PFSK-1 (cell line): ENCODE measurements at regions not wholly inside any gene's neighbourhood (a gene's known extent, or its start where the extent isn't known, plus 50 kb on each side); places are given as distances from the start of the nearest gene placed in this dataset.

Source experiments
- FOXP2 ChIP-seq: optimal IDR thresholded peaks from 2 replicates; pipeline ENCODE3; 2011; ENCODE audit warnings: borderline replicate concordance, control low read depth, inconsistent platforms; ENCODE audit not compliant: insufficient read depth; ENCODE audit errors: extremely low read length, extremely low read depth
- POLR2AphosphoS5 ChIP-seq: IDR thresholded peaks from 2 replicates; pipeline ENCODE4 v1.6.1; 2012; ENCODE audit warnings: low read depth, mild to moderate bottlenecking, control low read depth, low read length, moderate library complexity
- SIN3A ChIP-seq: IDR thresholded peaks from 2 replicates; pipeline ENCODE4 v1.6.1; 2012; ENCODE audit warnings: mild to moderate bottlenecking, low read length, moderate library complexity, borderline replicate concordance; ENCODE audit not compliant: insufficient read depth
- TAF1 ChIP-seq: IDR thresholded peaks from 2 replicates; pipeline ENCODE4 v1.6.1; 2012; ENCODE audit warnings: low read length, control low read depth, borderline replicate concordance; ENCODE audit not compliant: insufficient read depth
- TF ChIP-seq, protein P1 (sequence below), 2 experiments: IDR thresholded peaks; 2 replicates each; pipeline versions ENCODE4 v1.6.1 to v1.8.0; 2011 to 2012; ENCODE audit warnings: low read depth in 2 of 2, low read length in 2 of 2, control low read depth in 1 of 2, inconsistent platforms in 1 of 2, mild to moderate bottlenecking in 1 of 2, moderate library complexity in 1 of 2; ENCODE audit not compliant: insufficient read depth in 1 of 2

DNA sequence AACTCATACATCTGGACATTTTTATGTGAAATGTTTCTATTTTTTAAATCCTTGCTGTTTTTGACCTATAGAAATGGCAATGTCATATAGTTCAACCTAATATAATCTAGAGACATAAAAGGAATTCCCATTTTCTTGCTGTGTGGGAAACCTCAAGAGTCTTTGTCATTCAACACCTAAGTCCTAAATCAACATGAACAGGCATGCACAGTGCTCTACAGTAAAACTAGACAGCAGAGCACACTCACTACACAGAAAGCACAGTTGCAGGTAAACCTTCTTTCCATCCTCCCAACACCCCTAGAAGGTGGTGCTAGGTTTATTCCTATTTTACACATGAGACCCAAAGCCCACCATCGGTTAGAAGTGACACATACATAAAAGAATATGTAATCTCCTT is 79.1 kb upstream of the C1QTNF7 start:
- TF ChIP-seq, protein P1, sequence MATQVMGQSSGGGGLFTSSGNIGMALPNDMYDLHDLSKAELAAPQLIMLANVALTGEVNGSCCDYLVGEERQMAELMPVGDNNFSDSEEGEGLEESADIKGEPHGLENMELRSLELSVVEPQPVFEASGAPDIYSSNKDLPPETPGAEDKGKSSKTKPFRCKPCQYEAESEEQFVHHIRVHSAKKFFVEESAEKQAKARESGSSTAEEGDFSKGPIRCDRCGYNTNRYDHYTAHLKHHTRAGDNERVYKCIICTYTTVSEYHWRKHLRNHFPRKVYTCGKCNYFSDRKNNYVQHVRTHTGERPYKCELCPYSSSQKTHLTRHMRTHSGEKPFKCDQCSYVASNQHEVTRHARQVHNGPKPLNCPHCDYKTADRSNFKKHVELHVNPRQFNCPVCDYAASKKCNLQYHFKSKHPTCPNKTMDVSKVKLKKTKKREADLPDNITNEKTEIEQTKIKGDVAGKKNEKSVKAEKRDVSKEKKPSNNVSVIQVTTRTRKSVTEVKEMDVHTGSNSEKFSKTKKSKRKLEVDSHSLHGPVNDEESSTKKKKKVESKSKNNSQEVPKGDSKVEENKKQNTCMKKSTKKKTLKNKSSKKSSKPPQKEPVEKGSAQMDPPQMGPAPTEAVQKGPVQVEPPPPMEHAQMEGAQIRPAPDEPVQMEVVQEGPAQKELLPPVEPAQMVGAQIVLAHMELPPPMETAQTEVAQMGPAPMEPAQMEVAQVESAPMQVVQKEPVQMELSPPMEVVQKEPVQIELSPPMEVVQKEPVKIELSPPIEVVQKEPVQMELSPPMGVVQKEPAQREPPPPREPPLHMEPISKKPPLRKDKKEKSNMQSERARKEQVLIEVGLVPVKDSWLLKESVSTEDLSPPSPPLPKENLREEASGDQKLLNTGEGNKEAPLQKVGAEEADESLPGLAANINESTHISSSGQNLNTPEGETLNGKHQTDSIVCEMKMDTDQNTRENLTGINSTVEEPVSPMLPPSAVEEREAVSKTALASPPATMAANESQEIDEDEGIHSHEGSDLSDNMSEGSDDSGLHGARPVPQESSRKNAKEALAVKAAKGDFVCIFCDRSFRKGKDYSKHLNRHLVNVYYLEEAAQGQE (IDR thresholded peaks at IDR 0.05; ENCODE audit: insufficient read depth in 1 of 2, low read depth in 2 of 2, low read length in 2 of 2): no peak
- TF ChIP-seq FOXP2: no peak
- TF ChIP-seq SIN3A: no peak
- no peak for TF ChIP-seq TAF1
- TF ChIP-seq POLR2AphosphoS5: no peak

DNA sequence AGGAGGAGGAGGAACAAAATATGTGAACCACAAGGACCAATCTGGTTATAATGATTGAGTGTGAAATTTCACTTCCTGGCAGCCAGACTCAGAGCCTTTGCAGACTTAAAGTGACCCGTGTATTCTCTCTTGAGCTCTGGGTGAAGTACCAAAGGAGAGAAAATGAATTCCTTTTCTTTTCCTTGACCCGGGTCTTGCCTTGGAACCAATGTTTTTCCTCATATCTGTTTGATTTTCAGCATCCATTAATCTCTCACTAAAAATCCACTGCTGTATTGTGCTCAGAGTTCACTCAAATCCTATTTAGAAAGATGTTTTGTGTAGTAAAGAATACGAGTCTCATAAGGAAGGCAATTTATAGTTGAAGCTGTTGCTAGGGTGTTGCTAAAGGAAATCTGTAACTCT is 78.3 kb upstream of the C1QTNF7 start:
- TF ChIP-seq SIN3A (no peak), TAF1 (no peak)

DNA sequence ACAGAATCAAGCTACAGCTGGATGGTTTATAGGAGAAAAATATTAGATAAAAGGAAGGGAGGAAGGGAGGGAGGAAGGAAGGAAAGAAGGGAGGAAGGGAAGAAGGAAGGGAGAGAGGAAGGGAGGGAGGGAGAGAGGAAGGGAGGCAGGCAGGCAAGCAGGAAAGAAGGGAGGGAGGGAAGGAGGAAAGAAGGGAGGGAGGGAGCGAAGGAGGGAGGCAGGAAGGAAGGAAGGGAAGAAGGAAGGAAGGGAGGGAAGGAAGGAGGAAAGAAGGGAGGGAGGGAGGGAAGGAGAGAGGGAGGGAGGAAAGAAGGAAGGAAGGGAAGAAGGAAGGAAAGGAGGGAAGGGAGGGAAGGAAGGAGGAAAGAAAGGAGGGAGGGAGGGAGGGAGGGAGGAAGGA is 77.9 kb upstream of the C1QTNF7 start:
- TF ChIP-seq POLR2AphosphoS5: no peak
- no peak for TF ChIP-seq TAF1
- no peak for TF ChIP-seq FOXP2
- TF ChIP-seq SIN3A: no peak
- TF ChIP-seq, protein P1 (IDR thresholded peaks at IDR 0.05; ENCODE audit: insufficient read depth in 1 of 2, low read depth in 2 of 2, low read length in 2 of 2): no peak

DNA sequence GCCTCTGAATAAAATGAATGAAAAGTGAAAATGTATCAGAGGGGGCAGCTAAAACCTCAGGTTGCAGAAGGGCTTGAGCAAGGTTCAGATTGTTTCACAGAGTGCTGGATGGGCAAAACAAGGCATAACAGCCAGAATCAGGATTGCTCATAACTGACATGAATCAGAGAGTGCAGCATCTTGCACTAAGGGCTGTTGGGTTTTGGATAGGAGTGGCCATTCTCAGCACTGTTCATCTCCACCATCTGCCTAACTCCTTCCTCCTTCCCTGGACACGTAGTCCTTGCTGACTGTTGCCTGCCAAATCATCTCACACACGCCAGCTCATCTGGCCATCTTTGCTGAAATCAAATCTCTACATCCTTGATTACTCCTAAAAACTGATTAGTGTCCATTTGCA is 75.3 kb upstream of the C1QTNF7 start:
- TF ChIP-seq FOXP2: no peak
- no peak for TF ChIP-seq SIN3A
- TF ChIP-seq, protein P1 (IDR thresholded peaks at IDR 0.05; ENCODE audit: insufficient read depth in 1 of 2, low read depth in 2 of 2, low read length in 2 of 2): no peak
- no peak for TF ChIP-seq POLR2AphosphoS5
- no peak for TF ChIP-seq TAF1

DNA sequence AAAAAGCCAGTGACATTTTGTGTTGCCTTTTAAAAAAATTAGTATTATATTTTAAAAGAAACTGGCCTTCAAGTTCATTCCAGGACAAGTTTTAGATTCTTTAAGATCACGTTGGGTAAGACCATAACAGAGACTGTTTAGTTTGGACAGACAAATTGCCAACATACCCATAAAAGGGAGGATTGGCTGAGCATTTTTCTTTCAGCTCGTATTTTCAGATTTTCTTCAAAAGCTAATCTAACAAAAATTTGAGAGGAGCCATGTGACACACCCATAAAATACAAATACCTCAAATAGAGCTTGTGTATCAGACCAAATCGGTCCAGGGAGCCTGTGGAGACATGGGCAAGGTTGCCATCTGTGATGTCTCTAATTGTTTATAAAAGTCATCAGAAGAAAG is 74.6 kb upstream of the C1QTNF7 start:
- TF ChIP-seq FOXP2 (no peak), SIN3A (no peak)

DNA sequence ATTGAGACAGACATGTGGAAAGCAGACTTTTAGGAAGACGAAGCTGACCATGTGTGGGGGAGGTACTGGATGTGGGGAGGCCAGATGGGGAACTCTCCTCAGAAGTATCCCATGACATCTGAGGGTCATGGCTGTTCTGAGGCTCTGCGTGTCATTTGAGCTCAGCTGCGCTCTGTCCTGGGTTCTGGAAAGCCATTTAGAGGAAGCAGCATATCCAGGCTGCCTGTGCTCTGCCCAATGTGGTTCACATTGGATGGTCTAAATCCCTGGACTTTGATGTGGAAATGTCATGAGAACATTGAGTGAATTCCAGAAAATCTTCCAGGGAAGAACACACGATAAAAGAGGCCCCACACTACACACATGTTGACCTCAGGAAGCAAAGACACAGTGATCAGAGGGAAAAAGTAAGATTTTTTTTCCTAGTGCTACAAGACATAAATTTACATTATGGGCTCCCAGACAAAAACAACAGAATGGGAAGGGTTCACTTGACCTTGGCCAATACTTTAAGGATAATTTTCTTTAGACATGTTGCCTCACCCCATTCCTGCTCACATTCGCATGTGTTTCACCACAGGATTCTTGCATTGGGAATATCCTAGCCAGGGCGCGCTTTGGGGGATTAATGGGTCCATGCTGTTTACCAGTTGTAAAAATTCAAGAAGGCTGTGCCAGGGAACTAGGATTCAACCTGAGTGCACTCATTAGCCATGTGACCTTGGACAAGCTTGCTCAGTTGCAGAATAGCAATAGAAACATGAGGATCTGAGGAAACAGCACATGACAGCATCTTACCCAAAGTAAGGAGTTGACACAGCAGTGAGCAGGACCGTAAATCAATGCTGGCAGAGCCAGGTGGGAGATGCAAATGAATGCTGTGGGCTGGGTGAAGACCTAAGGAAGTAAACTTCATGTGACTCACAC is 73.2 kb upstream of the C1QTNF7 start:
- TF ChIP-seq POLR2AphosphoS5 (no peak), SIN3A (no peak), TAF1 (no peak), FOXP2 (no peak)
- TF ChIP-seq, protein P1 (IDR thresholded peaks at IDR 0.05; ENCODE audit: insufficient read depth in 1 of 2, low read depth in 2 of 2, low read length in 2 of 2): no peak
